Keratinocyte (primary cell): ENCODE measurements at regions not wholly inside any gene's neighbourhood (a gene's known extent, or its start where the extent isn't known, plus 50 kb on each side); places are given as distances from the start of the nearest gene placed in this dataset.

Experiments
- DNase-seq: peaks from one replicate; pipeline ENCODE4 v3.0.0-alpha.2; 2011; ENCODE audit warnings: low read depth, missing footprints, low spot score
- FAIRE-seq: peaks from 2 replicates; lab custom pipeline; 2011; peaks lifted over from hg19 to GRCh38; lab: Jason Lieb, UNC
- H2AFZ ChIP-seq: 2 replicates; pipeline ENCODE4 v1.6.0; 2012; ENCODE audit warnings: low read length, control low read depth, inconsistent platforms; ENCODE audit not compliant: control insufficient read depth
- H3K27ac ChIP-seq: 2 replicates; pipeline ENCODE4 v1.5.1; 2011; ENCODE audit warnings: low read length; ENCODE audit not compliant: control insufficient read depth, insufficient read depth
- H3K27me3 ChIP-seq: 3 replicates; pipeline ENCODE4 v1.6.0; 2011; ENCODE audit warnings: low read length; ENCODE audit not compliant: control insufficient read depth, insufficient read depth; ENCODE audit errors: extremely low read depth
- H3K36me3 ChIP-seq, 2 experiments: 2 replicates in 1 of 2; 3 replicates in 1 of 2; pipeline ENCODE4 v1.5.1; 2011; ENCODE audit warnings: low read length in 2 of 2, mild to moderate bottlenecking in 1 of 2; ENCODE audit not compliant: control insufficient read depth in 2 of 2, insufficient read depth in 2 of 2; ENCODE audit errors: extremely low read depth in 1 of 2
- H3K4me1 ChIP-seq: 3 replicates; pipeline ENCODE4 v1.5.1; 2011; ENCODE audit warnings: low read length; ENCODE audit not compliant: control insufficient read depth, insufficient read depth; ENCODE audit errors: extremely low read depth
- H3K4me2 ChIP-seq: 3 replicates; pipeline ENCODE4 v1.6.0; 2011; ENCODE audit warnings: low read depth, low read length; ENCODE audit not compliant: control insufficient read depth, insufficient read depth; ENCODE audit errors: extremely low read depth
- H3K4me3 ChIP-seq, 3 experiments: fragments of 200-600 bp in 1 of 3; sonication (generic) in 1 of 3; 2 replicates in 2 of 3; 3 replicates in 1 of 3; pipeline ENCODE4 v1.5.1; 2011 to 2016; ENCODE audit warnings: low read length in 3 of 3, mild to moderate bottlenecking in 3 of 3, control low read depth in 2 of 3, inconsistent platforms in 1 of 3, low read depth in 1 of 3, mixed read lengths in 1 of 3, mixed run types in 1 of 3, moderate library complexity in 1 of 3; ENCODE audit not compliant: control insufficient read depth in 2 of 3, insufficient read depth in 2 of 3; ENCODE audit errors: extremely low read depth in 1 of 3
- H3K79me2 ChIP-seq: 2 replicates; pipeline ENCODE4 v1.6.0; 2012; ENCODE audit warnings: low read length; ENCODE audit not compliant: control insufficient read depth, insufficient read depth
- H3K9ac ChIP-seq: 3 replicates; pipeline ENCODE4 v1.6.0; 2011; ENCODE audit warnings: low read length; ENCODE audit not compliant: control insufficient read depth, insufficient read depth; ENCODE audit errors: extremely low read depth
- H3K9me1 ChIP-seq: 3 replicates; pipeline ENCODE4 v1.6.0; 2011; ENCODE audit warnings: low read length; ENCODE audit not compliant: control insufficient read depth, insufficient read depth; ENCODE audit errors: extremely low read depth
- H3K9me3 ChIP-seq: 2 replicates; pipeline ENCODE4 v1.5.1; 2012; ENCODE audit warnings: low read depth, low read length; ENCODE audit not compliant: control insufficient read depth
- H4K20me1 ChIP-seq: 3 replicates; pipeline ENCODE4 v1.6.0; 2011; ENCODE audit warnings: low read length; ENCODE audit not compliant: control insufficient read depth, insufficient read depth; ENCODE audit errors: extremely low read depth
- EZH2 ChIP-seq: IDR thresholded peaks from one replicate; pipeline ENCODE4 v1.6.1; 2012; ENCODE audit warnings: inconsistent platforms, mild to moderate bottlenecking, low read length, moderate library complexity
- dilution Hi-C: fragments of 300-500 bp; cut with MboI; formaldehyde crosslinking; loops from one replicate; pipeline ENCODE4 v1.7.0; 2020; ENCODE audit warnings: low sequenced_read_pairs; ENCODE audit not compliant: extremely low pct_ligation_motif_present
- TF ChIP-seq, protein P1 (sequence below), 3 experiments: IDR thresholded peaks in 1 of 3; conservative IDR thresholded peaks in 1 of 3; optimal IDR thresholded peaks in 1 of 3; 2 replicates in 2 of 3; 3 replicates in 1 of 3; pipeline versions ENCODE3 to v1.5.1; 2011; ENCODE audit warnings: low read length in 3 of 3, mild to moderate bottlenecking in 3 of 3, moderate library complexity in 2 of 3, control low read depth in 1 of 3, inconsistent platforms in 1 of 3; ENCODE audit not compliant: insufficient read depth in 2 of 3; ENCODE audit errors: extremely low read depth in 1 of 3

DNA sequence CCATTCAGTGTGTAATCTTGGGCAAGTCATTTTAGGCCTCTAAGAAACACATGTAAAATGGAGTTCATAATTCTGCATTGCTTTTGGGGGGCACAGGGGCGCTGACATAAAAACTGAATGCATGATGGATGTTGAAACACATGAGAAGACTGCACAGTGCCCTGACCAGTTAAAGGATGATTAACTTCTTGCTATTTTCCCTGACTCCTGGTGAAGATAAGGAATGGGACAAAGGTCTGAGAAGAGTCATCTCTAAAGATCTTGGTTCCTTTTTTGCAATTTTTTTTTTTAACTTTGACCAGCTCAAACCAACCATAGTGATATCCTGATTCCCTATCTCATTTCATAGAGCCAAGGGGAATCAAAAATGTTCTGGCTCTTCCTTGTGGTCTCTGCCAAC is 134.9 kb upstream of the TENM4 start:
- Histone ChIP-seq H3K4me3 (no peak overlapping the region), H3K9me3 (no peaks in the 10 kb centered on the region), H3K36me3 (no peaks in the 10 kb centered on the region), H3K9ac (no peak overlapping the region), H3K4me2 (no peak overlapping the region), H3K27ac (no peak overlapping the region), H3K9me1 (no peaks in the 10 kb centered on the region), H2AFZ (no peak overlapping the region), H4K20me1 (no peaks in the 10 kb centered on the region), H3K79me2 (no peaks in the 10 kb centered on the region), H3K27me3 (no peaks in the 10 kb centered on the region), H3K4me1 (no peaks in the 10 kb centered on the region)
- no peak for TF ChIP-seq EZH2
- TF ChIP-seq, protein P1, sequence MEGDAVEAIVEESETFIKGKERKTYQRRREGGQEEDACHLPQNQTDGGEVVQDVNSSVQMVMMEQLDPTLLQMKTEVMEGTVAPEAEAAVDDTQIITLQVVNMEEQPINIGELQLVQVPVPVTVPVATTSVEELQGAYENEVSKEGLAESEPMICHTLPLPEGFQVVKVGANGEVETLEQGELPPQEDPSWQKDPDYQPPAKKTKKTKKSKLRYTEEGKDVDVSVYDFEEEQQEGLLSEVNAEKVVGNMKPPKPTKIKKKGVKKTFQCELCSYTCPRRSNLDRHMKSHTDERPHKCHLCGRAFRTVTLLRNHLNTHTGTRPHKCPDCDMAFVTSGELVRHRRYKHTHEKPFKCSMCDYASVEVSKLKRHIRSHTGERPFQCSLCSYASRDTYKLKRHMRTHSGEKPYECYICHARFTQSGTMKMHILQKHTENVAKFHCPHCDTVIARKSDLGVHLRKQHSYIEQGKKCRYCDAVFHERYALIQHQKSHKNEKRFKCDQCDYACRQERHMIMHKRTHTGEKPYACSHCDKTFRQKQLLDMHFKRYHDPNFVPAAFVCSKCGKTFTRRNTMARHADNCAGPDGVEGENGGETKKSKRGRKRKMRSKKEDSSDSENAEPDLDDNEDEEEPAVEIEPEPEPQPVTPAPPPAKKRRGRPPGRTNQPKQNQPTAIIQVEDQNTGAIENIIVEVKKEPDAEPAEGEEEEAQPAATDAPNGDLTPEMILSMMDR (optimal IDR thresholded peaks at IDR 0.05 in 1 of 3, IDR thresholded peaks at IDR 0.05 in 1 of 3, conservative IDR thresholded peaks at IDR 0.05 in 1 of 3; ENCODE audit: extremely low read depth in 1 of 3, insufficient read depth in 2 of 3, low read length in 3 of 3) = no peak
- FAIRE-seq = no peak
- no peak for DNase-seq
- dilution Hi-C loops = no loop called here

DNA sequence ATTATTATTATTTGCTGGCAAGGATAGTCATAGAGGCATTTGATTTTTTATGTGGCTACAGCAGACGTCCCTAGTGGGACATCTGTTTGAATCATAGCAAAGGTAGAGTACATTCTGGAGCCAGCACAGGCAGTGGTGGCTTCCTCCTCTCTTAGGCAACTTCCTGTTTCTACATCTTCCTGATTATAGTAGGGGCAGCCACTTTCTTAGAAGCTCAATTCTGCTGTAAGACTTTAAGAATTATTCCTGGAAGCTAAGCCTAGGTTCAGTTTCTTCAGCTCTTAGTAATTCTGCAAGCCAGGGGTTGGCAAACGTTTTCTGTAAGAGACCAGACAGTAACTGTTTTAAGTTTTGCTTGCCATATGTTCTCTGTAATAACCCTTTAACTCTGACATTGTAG is 129.3 kb upstream of the TENM4 start:
- Histone ChIP-seq H3K9me1 (no peaks in the 10 kb centered on the region), H4K20me1 (no peaks in the 10 kb centered on the region), H3K27me3 (no peaks in the 10 kb centered on the region), H3K4me1 (no peaks in the 10 kb centered on the region), H3K4me2 (no peak overlapping the region), H2AFZ (no peak overlapping the region), H3K9me3 (no peaks in the 10 kb centered on the region), H3K27ac (no peak overlapping the region), H3K9ac (no peak overlapping the region), H3K36me3 (no peaks in the 10 kb centered on the region), H3K4me3 (no peak overlapping the region), H3K79me2 (no peaks in the 10 kb centered on the region)
- FAIRE-seq (no peak), DNase-seq (no peak)
- TF ChIP-seq EZH2 = no peak
- TF ChIP-seq, protein P1 (optimal IDR thresholded peaks at IDR 0.05 in 1 of 3, IDR thresholded peaks at IDR 0.05 in 1 of 3, conservative IDR thresholded peaks at IDR 0.05 in 1 of 3; ENCODE audit: extremely low read depth in 1 of 3, insufficient read depth in 2 of 3, low read length in 3 of 3) = no peak
- dilution Hi-C loops = no loop called here
